GM21723 (cell line): ENCODE measurements at regions not wholly inside any gene's neighbourhood (a gene's known extent, or its start where the extent isn't known, plus 50 kb on each side); places are given as distances from the start of the nearest gene placed in this dataset.

Experiments used
- ATAC-seq: cut with Tn5 transposase; IDR thresholded peaks from one replicate; pipeline ENCODE4 v1.9.1; 2021; ENCODE audit warnings: mild to moderate bottlenecking, moderate library complexity; ENCODE audit not compliant: unreplicated experiment

DNA sequence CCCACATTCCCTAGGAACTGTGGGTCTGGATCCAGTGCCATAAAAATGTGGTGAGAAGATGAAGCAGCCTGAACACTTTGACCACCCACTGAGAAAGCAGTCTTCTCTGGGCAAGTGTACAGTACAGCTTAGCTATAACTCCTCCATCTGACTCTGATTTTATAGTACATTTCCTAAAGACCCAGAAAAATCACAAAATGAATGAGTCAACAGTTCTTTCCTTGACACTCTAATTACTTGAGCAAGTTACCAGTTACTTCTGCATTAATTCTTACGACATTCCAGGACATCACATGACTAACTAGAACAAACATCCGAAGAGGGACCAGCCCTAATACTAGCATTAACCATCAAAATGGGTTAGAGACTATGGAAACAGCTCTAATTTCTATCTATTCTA, 148.1 kb upstream of the PEX5L start:
- ATAC-seq = no peak

DNA sequence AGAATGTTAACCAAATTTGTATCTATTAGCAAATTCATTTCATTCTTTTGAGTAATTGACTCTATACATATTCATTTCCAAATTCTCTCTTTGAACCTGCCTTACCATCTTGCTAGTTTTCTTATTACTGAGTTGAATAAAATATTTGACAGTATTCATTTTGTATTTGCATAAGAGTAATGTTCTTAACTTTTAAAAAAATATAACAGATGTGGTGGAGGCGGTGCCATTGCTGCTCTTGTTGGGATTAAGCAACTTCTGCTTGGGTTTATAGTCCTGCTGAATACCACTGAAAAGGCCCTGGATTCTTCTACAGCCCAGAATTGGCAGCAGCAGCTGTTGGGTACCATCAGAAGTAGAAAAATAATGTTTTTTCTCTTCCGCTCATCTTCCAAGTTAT, 148.9 kb upstream of the PEX5L start:
- no peak for ATAC-seq

DNA sequence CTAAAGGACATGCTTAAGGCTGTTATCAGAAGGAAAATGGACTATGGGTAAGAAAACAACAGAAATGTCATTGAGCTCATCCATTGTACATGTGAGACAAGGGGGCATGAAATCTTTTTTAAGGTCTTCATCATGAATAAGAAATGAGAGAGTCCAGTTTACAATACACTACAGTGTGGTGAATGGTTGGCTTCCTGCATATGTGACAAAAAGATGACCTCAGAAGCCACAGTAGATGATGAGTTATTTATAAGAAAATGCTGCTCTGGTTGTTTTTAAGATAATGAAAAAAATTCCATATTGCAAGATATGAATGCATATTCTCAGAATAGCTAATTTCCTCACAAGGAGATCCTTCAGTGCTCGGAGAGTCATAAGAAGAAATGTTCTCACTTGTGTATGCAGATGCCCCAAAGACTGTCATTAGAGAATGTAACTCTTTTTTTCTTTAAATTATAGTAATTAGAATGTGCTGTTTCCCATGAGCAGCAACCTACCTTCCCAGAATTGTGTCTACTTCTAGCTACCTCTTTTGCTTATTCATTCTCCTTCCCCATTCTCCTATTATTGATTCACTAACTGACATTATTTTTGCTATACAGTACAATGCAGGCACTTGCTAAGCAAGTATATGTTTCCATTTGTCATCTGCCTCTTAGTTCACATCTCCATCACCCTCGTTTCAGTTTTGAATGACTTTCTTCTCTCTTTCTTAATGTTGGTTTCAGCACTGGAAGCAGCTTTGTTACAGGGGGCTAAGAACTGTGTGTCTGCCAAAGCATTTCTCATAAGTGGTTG, 152.0 kb upstream of the PEX5L start:
- peak; percentile 67 for ATAC-seq

DNA sequence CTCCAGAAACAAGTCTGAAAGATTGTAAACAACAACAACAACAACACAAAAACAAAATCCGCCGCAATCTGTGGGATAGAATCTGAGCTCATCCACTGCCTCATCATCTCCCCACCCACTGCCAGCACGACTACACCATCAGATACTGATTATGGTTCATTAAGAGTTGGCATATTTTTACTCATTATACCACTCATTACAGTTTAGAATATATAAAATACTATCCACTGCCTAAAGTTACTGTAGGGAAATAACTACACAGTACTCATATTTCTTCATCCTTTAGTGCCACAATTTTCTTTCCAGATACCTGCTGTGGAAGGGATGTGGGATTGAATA, 152.5 kb upstream of the PEX5L start:
- peak; percentile 23 for ATAC-seq

DNA sequence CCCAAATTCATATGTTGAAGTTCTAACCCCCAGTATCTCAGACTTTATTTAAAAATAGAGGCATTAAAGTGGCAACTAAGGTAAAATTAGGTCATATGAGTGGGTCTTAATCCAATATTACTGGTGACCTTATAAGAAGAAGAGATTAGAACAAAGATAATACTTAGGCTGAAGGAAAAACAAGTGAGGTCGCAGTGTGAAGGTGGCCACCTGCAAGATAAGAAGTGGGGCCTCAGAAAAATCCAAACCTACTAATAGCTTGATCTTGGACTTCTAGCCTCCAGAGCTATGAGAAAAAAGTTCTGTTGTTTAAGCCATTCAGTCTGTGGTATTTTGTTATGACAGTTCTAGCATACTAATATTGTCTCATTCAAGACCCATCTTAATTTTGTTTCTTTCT, 159.9 kb upstream of the PEX5L start:
- no peak for ATAC-seq

DNA sequence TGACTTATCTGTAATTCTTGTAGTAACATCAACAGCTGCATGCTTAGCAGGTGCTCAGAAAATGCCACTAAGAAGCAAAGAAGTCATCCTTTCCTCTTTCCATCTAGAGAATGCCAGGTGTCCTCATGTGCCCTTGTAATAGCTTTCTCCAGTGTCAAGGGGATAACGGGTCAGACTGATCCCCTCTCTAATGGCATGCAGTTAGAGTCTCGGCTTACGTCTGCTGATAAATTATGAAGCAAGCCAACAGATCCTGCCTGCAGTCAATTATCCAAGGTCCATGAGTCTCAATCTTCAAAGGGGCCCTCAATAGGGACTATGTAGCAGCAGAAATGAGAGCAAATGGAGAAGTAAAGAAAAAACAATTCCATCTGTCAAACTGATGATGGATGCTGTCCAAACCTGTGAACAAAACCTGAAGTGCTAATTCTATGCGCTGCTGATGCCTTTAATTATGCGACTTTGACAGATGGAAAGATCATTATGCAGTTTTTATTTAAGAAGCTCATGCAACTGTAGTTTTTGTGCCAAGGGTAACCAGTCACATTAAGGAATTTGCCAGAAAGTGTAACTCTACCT, 162.8 kb upstream of the PEX5L start:
- ATAC-seq = no peak

DNA sequence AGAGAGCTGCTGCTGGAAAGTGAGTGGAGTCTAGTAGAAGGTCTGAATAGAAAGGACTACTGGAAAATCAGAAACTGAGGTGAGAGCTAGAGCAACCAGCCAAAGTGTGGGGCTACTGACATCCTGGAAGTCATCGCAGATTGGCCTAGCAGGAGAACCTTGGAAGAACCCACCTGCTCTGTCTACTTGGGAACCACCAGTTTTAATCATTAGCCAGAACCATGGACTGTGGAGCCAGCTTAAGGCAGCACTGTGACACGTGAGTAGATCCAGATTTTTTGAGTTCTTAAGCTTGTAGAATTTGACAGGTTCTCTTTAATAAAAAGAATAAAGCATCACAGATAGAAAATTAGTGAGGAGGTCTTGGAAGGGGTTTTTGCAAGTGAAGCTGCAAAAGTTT, 179.1 kb upstream of the PEX5L start:
- no peak for ATAC-seq

DNA sequence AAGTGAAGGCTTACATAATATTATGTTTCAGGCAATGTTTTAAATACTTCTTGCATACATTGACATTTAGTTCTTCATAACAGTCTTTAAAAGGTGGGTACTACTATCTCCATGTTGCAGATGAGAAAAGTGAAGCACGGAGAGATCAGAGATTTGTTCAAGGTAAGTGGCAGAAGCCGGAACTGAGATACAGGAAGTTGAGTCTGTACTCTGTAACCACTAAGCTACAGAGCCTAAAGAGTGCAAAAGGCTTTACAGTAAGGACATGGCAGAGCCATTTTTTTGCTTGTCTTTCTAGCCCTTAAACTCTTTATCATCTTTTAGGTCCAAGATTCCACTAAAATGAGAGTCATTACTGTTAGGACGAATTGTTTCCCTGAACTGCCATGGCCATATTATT, 186.5 kb upstream of the PEX5L start:
- no peak for ATAC-seq

DNA sequence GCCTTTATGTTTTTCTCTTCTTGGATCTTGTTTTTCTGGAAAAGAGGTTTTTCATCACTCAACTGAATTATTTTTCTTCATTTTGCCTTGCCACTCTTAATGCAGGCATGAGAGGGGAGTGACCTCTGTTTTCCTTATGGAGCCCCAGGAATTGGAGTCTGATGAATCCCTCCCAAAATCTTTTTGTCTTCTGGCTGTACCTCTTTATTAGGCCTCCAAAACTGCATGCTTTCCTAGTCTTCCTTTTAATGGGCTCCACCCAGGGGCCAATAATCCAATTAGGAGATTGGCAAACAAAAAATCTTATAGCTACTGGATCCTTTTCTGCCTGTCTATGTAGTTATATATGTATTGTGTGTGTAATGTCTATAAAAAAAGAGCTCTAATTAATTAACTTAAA, 192.4 kb upstream of the PEX5L start:
- no peak for ATAC-seq

DNA sequence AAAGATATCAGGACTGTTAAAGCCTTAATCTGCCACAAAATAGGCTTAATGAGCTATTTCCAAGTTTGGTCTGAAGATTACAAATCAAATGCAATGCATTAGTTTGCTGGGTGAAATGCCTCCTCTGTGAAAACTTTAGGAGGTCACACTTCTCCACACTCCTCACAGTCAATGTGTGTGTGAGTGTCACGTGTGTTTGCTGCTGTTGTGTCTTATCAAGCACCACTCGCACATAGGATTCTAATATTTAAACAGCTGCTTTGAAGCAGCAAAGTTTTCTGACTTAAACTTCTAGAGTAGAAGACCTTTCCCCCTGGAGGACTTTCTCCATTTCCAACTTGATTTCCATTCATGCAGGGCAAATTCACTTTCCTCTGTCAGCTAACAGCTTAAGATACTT, 203.2 kb upstream of the PEX5L start:
- no peak for ATAC-seq

DNA sequence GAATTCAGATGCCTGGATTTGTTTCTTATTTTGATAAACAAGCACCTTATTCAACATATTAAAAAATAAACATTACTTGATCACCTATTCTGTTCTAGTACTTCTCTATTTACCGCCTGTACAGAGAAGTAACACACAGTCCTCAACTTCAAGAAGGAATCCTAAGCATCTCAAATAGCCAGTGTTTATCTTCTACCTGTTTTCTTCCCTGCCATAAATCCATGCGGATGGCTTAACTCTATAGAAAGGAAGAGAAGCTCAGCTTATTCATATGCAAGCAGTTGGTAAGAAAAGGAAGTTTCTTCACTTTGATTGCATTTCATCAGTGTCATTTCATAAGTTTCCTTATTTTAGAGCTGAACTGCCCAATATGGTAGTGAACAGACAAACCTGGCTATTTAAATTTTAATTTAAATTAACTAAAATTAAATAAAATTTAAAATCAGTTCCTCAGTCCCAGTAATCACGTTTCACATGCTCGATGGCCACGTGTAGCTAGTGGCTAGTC, 210.0 kb upstream of the PEX5L start:
- ATAC-seq = no peak

DNA sequence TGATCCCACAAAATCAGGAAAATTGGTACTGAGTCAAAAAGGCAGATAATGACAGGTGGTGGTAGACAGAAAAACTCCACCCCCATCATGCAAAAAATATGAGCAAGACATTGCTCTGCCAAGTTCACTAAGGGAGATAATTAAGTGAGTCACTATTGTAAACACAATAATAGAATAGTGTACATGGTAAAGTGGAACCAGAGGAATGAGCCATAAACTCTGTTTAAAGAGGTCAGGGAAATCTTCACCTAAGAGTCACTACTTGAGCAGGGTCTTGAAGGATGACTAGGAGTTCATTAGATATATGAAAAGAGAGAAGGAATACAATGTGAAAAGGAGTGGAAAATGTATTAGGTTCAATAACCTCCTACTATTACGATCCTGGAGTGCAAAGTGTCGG, 213.4 kb upstream of the PEX5L start:
- ATAC-seq = no peak

DNA sequence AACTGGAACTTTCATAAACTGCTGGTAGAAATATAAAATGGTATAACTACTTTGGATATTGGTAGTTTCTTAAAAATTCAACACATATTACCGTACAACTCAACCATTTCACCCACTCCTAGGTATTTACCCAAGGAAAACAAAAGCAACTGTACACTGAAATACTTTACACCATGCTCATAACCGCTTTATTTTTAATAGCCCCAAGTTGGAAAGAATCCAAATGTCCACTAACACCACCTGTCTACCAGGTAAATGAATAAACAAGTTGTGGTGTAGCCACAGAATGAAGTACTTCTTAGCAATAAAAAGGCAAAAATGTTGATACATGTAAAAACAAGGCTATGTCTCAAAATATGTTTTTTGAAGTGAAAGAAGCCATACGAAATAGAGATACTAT, 215.9 kb upstream of the PEX5L start:
- no peak for ATAC-seq

DNA sequence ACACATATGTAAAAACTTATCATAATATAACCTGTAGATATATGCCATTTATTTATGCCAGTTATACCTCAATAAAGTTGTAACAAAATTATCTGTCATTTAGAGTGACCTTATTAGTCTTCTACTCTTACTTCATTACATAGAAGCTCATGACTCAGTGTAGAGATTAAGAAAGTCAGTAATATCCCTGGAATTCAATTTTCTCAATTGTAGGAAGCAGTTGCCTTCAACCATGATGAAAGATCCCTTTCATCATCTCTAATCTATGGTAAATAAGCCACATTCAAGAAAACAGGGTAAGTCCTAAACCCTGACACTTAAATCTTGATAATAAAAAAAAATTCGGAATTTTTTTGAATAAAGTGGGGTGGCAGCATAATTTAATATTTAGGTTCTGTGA, 216.5 kb upstream of the PEX5L start:
- no peak for ATAC-seq

DNA sequence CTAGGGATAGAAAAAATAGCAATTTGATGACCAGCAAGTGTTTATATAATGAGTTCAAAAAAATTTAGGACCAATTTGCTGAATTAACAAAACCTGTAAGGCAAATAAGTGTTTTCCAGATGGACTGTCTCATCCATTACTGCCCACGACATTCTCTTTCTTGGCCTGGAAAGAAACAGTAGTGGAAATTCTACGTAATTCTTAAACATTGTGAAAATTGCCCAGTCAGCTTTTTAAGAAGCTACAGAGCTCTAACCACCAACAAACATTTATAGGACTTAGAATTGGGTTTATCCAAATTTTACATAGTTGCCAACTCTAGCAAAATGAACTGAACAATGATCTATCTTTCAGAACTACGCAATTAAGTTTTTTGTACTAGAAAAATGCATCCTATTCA, 227.7 kb upstream of the PEX5L start:
- ATAC-seq = no peak

DNA sequence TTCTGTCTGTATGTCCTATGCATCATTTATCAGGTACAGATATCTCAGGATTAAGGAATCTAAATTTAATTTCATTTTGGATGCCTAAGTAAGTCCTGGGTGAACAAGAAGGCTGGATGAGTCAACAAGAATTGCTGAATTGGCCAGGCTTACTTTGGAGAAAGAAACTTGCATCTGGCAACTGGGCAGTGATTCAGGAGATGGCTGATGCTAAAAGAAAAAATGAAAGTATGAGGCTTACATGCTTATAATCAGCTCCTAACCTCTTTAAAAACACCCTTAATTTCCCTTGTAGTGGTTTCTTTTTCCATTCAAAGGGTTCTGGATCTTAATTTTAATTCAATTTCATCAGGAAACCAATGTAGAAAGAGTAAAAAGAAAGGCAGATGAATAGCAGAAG, 228.8 kb upstream of the PEX5L start:
- no peak for ATAC-seq

DNA sequence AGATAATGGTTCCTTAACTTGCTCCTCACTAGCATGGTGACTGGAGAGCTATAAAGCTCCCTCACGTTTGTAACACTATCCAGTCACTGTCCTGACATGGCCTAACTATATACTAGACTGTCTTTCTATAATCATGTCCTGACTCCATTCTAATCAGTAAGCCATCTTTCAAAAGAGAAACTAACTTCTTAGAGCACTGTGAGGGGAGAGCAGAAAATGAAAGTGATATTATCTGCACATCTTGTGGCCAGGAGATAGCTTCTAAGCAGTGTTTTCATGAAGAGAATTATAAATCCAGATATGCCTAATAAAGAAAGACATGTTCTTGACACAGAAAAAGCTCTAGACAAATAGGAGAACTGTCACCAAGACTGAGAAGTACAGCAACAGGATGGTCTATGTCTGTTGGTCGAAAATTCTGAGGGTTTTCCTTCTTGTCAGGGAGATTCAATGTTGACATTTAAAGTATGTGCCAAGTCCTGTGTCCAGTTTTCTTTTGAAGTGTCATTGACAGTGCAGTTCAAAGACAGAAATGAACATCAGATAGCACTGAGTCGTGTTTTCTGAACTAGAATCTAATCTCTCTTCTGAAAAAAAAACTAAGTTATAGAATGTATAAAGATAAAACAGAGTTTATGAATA, 230.6 kb upstream of the PEX5L start:
- peak; percentile 99 for ATAC-seq

DNA sequence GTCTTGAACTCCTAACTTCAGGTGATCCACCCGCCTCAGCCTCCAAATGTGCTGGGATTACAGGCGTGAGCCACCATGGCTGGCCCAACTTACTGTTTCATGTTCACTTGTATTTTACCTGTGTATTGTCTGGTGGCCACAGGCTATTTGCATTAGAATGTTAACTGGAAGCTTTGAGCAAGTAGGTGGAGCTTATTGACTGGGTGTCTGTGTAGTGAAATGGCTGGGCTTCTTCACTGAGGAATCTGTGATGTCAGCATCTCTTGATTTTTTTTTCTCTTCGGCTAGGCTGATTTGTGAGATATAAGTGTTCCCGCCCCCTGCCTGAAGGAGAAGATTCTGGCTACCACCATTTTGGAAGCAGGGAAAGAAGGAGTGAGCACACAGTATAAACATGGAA, 237.8 kb upstream of the PEX5L start:
- no peak for ATAC-seq

DNA sequence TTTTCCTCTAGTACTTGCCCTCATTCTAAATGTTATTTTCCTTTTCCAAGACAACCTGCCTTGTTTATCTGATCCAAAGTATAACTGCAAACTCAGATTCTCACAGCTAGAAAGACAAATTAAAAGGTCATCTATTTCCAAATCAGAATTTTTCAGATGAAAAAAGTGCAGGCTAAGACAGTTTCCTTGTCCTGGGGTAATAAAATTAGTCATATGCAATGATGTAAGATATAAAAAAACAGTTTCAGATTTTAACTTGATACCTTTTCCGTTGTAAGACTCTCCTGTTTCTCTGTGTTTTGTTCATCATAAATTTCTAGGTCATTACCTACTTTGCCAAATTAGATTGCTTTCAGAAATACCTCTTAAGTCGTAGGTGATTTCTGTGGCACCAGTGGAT, 238.4 kb upstream of the PEX5L start:
- no peak for ATAC-seq

DNA sequence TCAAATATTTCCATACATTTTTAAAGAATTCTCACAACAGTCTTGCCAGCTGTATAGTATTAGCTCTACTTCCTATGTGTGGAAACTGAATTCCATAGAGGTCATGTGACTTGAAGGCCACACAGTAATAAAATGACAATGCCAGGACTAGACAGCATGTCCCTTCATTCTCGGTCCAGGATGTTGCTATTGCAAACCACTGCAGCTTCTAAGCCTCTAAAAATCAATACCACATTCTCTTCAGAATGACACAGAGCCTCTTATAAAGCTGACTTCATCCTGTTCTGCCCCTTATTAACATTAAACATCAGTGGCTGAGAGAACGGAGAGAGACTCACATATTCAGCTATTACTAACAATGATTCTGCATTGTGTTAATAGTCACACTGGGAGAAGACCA, 240.3 kb upstream of the PEX5L start:
- ATAC-seq = no peak

DNA sequence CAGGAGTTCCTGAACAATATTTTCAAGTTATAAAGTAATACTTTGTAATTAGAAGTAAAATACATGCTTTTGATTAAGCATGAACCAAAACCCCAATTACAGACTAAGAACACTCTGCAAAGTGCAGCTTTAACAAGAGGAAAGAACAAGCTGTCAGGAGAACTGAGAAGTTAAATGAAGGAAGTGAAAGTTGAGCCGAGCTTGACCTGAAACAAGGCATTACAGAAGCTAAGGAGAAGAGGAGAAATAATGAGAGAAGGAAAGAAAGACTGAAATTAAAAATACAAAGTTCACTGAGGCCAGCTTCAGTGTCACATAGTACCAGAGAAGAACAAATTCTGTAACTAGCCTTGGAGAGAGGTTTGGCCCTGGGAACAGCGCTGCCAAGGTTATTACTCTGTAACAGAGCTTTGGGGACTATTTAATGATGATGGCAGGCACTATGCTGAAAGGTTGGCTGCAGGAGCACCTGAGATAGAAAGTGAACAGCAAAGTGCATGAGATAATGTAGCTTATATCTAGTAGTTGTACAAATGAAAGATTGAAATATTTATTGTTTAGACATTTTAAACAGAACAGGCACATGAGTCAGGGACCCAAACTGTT, 241.9 kb upstream of the PEX5L start:
- peak; percentile 98 for ATAC-seq

DNA sequence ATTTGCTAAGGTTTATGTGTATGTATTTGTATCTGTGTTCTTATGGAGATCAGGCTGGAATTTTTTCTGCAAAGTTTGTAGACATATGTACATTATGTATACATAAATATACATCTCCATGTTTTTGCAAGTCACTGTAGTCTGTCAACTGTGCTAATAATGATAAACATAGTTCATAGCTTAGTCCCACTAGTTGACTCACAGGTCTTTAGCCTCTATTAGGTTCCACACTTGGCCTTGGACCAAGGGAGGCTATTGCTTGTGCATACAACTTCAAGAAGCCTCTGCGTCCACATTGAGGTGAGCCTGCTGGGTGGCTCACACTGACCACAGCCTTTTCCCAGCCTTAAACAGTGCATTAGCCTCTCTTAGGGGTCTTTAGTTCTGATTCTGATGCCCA, 243.8 kb upstream of the PEX5L start:
- ATAC-seq = no peak
